H9 (cell line): ENCODE measurements at regions not wholly inside any gene's neighbourhood (a gene's known extent, or its start where the extent isn't known, plus 50 kb on each side); places are given as distances from the start of the nearest gene placed in this dataset.

Experiments
- DNase-seq: peaks from one replicate; pipeline ENCODE4 v3.0.0-alpha.2; 2017
- H2AFZ ChIP-seq: one replicate; pipeline ENCODE4 v1.6.1; 2013; ENCODE audit warnings: mild to moderate bottlenecking, low read length, control low read depth, moderate library complexity
- H2AK5ac ChIP-seq: 2 replicates; pipeline ENCODE4 v1.6.1; 2013; ENCODE audit warnings: low read length, control low read depth, mixed read lengths; ENCODE audit not compliant: insufficient read length
- H2BK120ac ChIP-seq: one replicate; pipeline ENCODE4 v1.6.1; 2013; ENCODE audit warnings: low read depth, mild to moderate bottlenecking, low read length, control low read depth, inconsistent platforms; ENCODE audit not compliant: poor library complexity, severe bottlenecking
- H2BK12ac ChIP-seq: 2 replicates; pipeline ENCODE4 v1.6.1; 2013; ENCODE audit warnings: low read length, control low read depth, mixed read lengths, low read depth; ENCODE audit not compliant: insufficient read length
- H2BK15ac ChIP-seq: 2 replicates; pipeline ENCODE4 v1.6.1; 2013; ENCODE audit warnings: low read depth, low read length, control low read depth
- H2BK20ac ChIP-seq: one replicate; pipeline ENCODE4 v1.6.1; 2013; ENCODE audit warnings: low read depth, mild to moderate bottlenecking, low read length, control low read depth, inconsistent platforms; ENCODE audit not compliant: poor library complexity, severe bottlenecking
- H2BK5ac ChIP-seq: 2 replicates; pipeline ENCODE4 v1.6.1; 2013; ENCODE audit warnings: low read length, control low read depth, mixed read lengths; ENCODE audit not compliant: insufficient read length
- H3K14ac ChIP-seq: 2 replicates; pipeline ENCODE4 v1.6.1; 2013; ENCODE audit warnings: low read length, control low read depth; ENCODE audit not compliant: insufficient read depth
- H3K18ac ChIP-seq: 2 replicates; pipeline ENCODE4 v1.6.1; 2013; ENCODE audit warnings: low read depth, mild to moderate bottlenecking, mixed read lengths, low read length, control low read depth; ENCODE audit not compliant: insufficient read length
- H3K23ac ChIP-seq: 2 replicates; pipeline ENCODE4 v1.6.1; 2013; ENCODE audit warnings: low read length, control low read depth, mixed read lengths, low read depth; ENCODE audit not compliant: insufficient read length
- H3K23me2 ChIP-seq: 2 replicates; pipeline ENCODE4 v1.6.1; 2013; ENCODE audit warnings: low read depth, mild to moderate bottlenecking, mixed read lengths, low read length, control low read depth; ENCODE audit not compliant: insufficient read length, poor library complexity, severe bottlenecking
- H3K27ac ChIP-seq: 2 replicates; pipeline ENCODE4 v1.5.1; 2013; ENCODE audit warnings: low read length, control low read depth, mixed read lengths, low read depth; ENCODE audit not compliant: insufficient read length
- H3K27me3 ChIP-seq: 2 replicates; pipeline ENCODE4 v1.6.1; 2013; ENCODE audit warnings: low read length, control low read depth, inconsistent platforms; ENCODE audit not compliant: insufficient read depth
- H3K4ac ChIP-seq: 2 replicates; pipeline ENCODE4 v1.6.1; 2013; ENCODE audit warnings: low read depth, mild to moderate bottlenecking, control low read depth, inconsistent platforms, low read length, moderate library complexity
- H3K4me1 ChIP-seq: 2 replicates; pipeline ENCODE4 v1.6.1; 2013; ENCODE audit warnings: low read length, control low read depth, inconsistent platforms; ENCODE audit not compliant: insufficient read depth
- H3K4me2 ChIP-seq: 2 replicates; pipeline ENCODE4 v1.6.1; 2013; ENCODE audit warnings: low read length, control low read depth, mixed read lengths; ENCODE audit not compliant: insufficient read length, insufficient read depth
- H3K56ac ChIP-seq: 2 replicates; pipeline ENCODE4 v1.6.1; 2013; ENCODE audit warnings: low read depth, mild to moderate bottlenecking, mixed read lengths, low read length, control low read depth; ENCODE audit not compliant: insufficient read length
- H3K79me1 ChIP-seq: 2 replicates; pipeline ENCODE4 v1.6.1; 2013; ENCODE audit warnings: low read depth, mild to moderate bottlenecking, moderate library complexity, low read length, control low read depth, inconsistent platforms; ENCODE audit not compliant: insufficient read depth, poor library complexity, severe bottlenecking
- H3K79me2 ChIP-seq: 2 replicates; pipeline ENCODE4 v1.6.1; 2013; ENCODE audit warnings: low read length, control low read depth, inconsistent platforms; ENCODE audit not compliant: insufficient read depth
- H3K9ac ChIP-seq: 2 replicates; pipeline ENCODE4 v1.6.1; 2013; ENCODE audit warnings: low read length, control low read depth, mixed read lengths; ENCODE audit not compliant: insufficient read length; ENCODE audit errors: extremely low read depth
- H3K9me3 ChIP-seq: one replicate; pipeline ENCODE4 v1.6.1; 2013; ENCODE audit warnings: low read depth, low read length, inconsistent platforms; ENCODE audit not compliant: control insufficient read depth
- H3T11ph ChIP-seq: one replicate; pipeline ENCODE4 v1.6.1; 2013; ENCODE audit warnings: mild to moderate bottlenecking, low read length, control low read depth, inconsistent platforms
- H4K20me1 ChIP-seq: one replicate; pipeline ENCODE4 v1.6.1; 2013; ENCODE audit not compliant: control insufficient read depth, insufficient read length, insufficient read depth
- H4K5ac ChIP-seq: 2 replicates; pipeline ENCODE4 v1.6.1; 2013; ENCODE audit warnings: low read depth, mild to moderate bottlenecking, mixed read lengths, low read length, control low read depth; ENCODE audit not compliant: insufficient read length
- H4K8ac ChIP-seq: replicated peaks from 2 replicates; pipeline ENCODE4 v1.6.1; 2013; ENCODE audit warnings: low read length, control low read depth, mixed read lengths, low read depth; ENCODE audit not compliant: insufficient read length
- H4K91ac ChIP-seq: 2 replicates; pipeline ENCODE4 v1.6.1; 2013; ENCODE audit warnings: low read depth, mild to moderate bottlenecking, moderate library complexity, mixed read lengths, low read length, control low read depth; ENCODE audit not compliant: insufficient read length
- H3K27ac Mint-ChIP-seq, 3 experiments: 2 replicates in 2 of 3; 3 replicates in 1 of 3; pipeline ENCODE4 v1.8.0; 2020 to 2021; ENCODE audit warnings: mixed read lengths in 3 of 3, mild to moderate bottlenecking in 1 of 3, moderate library complexity in 1 of 3
- H3K27me3 Mint-ChIP-seq: 2 replicates; pipeline ENCODE4 v1.8.0; 2021; ENCODE audit warnings: low read depth, mild to moderate bottlenecking, moderate library complexity, mixed read lengths
- H3K36me3 Mint-ChIP-seq, 3 experiments: 2 replicates in 2 of 3; 3 replicates in 1 of 3; pipeline ENCODE4 v1.8.0; 2020 to 2021; ENCODE audit warnings: low read depth in 3 of 3, mixed read lengths in 3 of 3; ENCODE audit not compliant: insufficient read depth in 1 of 3
- H3K4me1 Mint-ChIP-seq, 2 experiments: 2 replicates each; pipeline ENCODE4 v1.8.0; 2020; ENCODE audit warnings: mixed read lengths in 2 of 2
- H3K4me3 Mint-ChIP-seq, 2 experiments: 2 replicates in 1 of 2; 3 replicates in 1 of 2; pipeline ENCODE4 v1.8.0; 2020 to 2021; ENCODE audit warnings: mild to moderate bottlenecking in 2 of 2, mixed read lengths in 2 of 2, moderate library complexity in 1 of 2
- H3K9me3 Mint-ChIP-seq, 2 experiments: 2 replicates in 1 of 2; 3 replicates in 1 of 2; pipeline ENCODE4 v1.8.0; 2020; ENCODE audit warnings: mild to moderate bottlenecking in 2 of 2, mixed read lengths in 2 of 2, moderate library complexity in 1 of 2
- CTCF ChIP-seq: fragments of 200-600 bp; sonication (generic); conservative IDR thresholded peaks from 3 replicates; pipeline ENCODE4 v1.8.0; 2021; ENCODE audit warnings: antibody characterized with exemption, mild to moderate bottlenecking
- WGBS: extraction: QIAGEN DNeasy Blood & Tissue Kit; methylation state at CpG from one replicate; pipeline ENCODE4 v1.1.7; 2013; ENCODE audit warnings: missing lambda C conversion rate, low lambda C conversion rate, mixed read lengths; ENCODE audit not compliant: insufficient read length; ENCODE audit errors: extremely low coverage; 5-methylcytosine and 5-hydroxymethylcytosine counted together

GRCh38 chr4:161237495-161237894, 926.3 kb downstream of the FSTL5 start:
- no peaks in the 10 kb centered on the region for H3K27me3 Mint-ChIP-seq
- no peak overlapping the region for H3K27ac Mint-ChIP-seq
- no CpG with 5 or more reads among the region's 4 CpGs for WGBS
- H3K36me3 Mint-ChIP-seq = no peaks in the 10 kb centered on the region
- no peak overlapping the region for H3K23ac ChIP-seq
- H4K8ac ChIP-seq = no peak overlapping the region
- H3K4me3 Mint-ChIP-seq = no peak overlapping the region
- H3K4ac ChIP-seq = no peak overlapping the region
- no peak for DNase-seq
- H3K14ac ChIP-seq = no peak overlapping the region
- no peak overlapping the region for H4K91ac ChIP-seq
- H3K9ac ChIP-seq = no peak overlapping the region
- H2BK5ac ChIP-seq = no peak overlapping the region
- no peaks in the 10 kb centered on the region for H3K27me3 ChIP-seq
- H2AFZ ChIP-seq = no peak overlapping the region
- no peak overlapping the region for H3T11ph ChIP-seq
- no peak overlapping the region for H2AK5ac ChIP-seq
- H2BK15ac ChIP-seq = no peak overlapping the region
- H2BK12ac ChIP-seq = no peak overlapping the region
- TF ChIP-seq CTCF = no peak
- H3K79me1 ChIP-seq = no peaks in the 10 kb centered on the region
- no peak overlapping the region for H2BK20ac ChIP-seq
- no peak overlapping the region for H2BK120ac ChIP-seq
- H3K4me2 ChIP-seq = no peak overlapping the region
- no peaks in the 10 kb centered on the region for H3K4me1 ChIP-seq
- no peaks in the 10 kb centered on the region for H3K23me2 ChIP-seq
- H3K9me3 ChIP-seq = no peaks in the 10 kb centered on the region
- H3K4me1 Mint-ChIP-seq = no peaks in the 10 kb centered on the region
- no peak overlapping the region for H3K56ac ChIP-seq
- H3K27ac ChIP-seq = no peak overlapping the region
- H3K18ac ChIP-seq = no peak overlapping the region
- H4K20me1 ChIP-seq = no peaks in the 10 kb centered on the region
- H3K9me3 Mint-ChIP-seq = no peaks in the 10 kb centered on the region
- H4K5ac ChIP-seq = no peak overlapping the region
- no peaks in the 10 kb centered on the region for H3K79me2 ChIP-seq
